Osteocyte (in vitro differentiated cells): ENCODE measurements at regions not wholly inside any gene's neighbourhood (a gene's known extent, or its start where the extent isn't known, plus 50 kb on each side); places are given as distances from the start of the nearest gene placed in this dataset.

Experiments used
- DNase-seq: peaks from one replicate; pipeline ENCODE4 v3.0.0; 2021; ENCODE audit warnings: mixed read lengths; ENCODE audit not compliant: unreplicated experiment; ENCODE audit errors: extremely low spot score
- H3K27ac Mint-ChIP-seq: one replicate; pipeline ENCODE4 v1.8.0; 2021; ENCODE audit warnings: mild to moderate bottlenecking, mixed read lengths; ENCODE audit not compliant: unreplicated experiment
- H3K27me3 Mint-ChIP-seq: one replicate; pipeline ENCODE4 v1.8.0; 2021; ENCODE audit warnings: mixed read lengths; ENCODE audit not compliant: unreplicated experiment
- H3K36me3 Mint-ChIP-seq: one replicate; pipeline ENCODE4 v1.8.0; 2021; ENCODE audit warnings: mixed read lengths; ENCODE audit not compliant: unreplicated experiment
- H3K4me1 Mint-ChIP-seq: one replicate; pipeline ENCODE4 v1.8.0; 2021; ENCODE audit warnings: mixed read lengths; ENCODE audit not compliant: unreplicated experiment
- H3K4me3 Mint-ChIP-seq: one replicate; pipeline ENCODE4 v1.8.0; 2021; ENCODE audit warnings: mild to moderate bottlenecking, moderate library complexity, mixed read lengths; ENCODE audit not compliant: unreplicated experiment
- H3K9me3 Mint-ChIP-seq: one replicate; pipeline ENCODE4 v1.8.0; 2021; ENCODE audit warnings: mixed read lengths; ENCODE audit not compliant: unreplicated experiment
- CTCF ChIP-seq: fragments of 200-600 bp; sonication (generic); IDR thresholded peaks from 2 replicates; pipeline ENCODE4 v1.5.0; 2021; ENCODE audit warnings: antibody characterized with exemption, mild to moderate bottlenecking, moderate library complexity

GRCh38 chr19:8893419-8893818, 61.2 kb downstream of the MBD3L1 start:
- no peak for DNase-seq
- H3K27ac Mint-ChIP-seq = no peak overlapping the region

DNA sequence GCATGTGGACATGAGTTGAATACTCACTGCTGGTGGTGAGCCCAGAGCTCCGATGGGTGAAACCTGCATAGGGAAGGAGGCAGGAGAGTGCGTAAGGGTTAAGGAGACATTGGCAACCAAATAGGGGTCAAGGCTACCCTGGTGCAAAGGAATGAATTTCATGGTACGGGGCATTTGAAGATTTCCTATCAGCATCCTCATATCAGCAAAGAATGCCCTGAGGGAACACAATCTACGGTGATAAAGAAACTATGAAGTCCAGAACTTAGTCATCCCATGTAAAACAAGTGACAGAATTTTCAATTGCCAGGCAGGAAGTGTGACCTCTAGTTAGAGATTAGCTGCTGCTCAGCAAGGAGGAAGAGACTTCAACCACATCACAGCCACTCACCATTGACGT, 64.9 kb downstream of the MBD3L1 start:
- H3K4me3 Mint-ChIP-seq = no peak overlapping the region
- H3K9me3 Mint-ChIP-seq = no peaks in the 10 kb centered on the region
- no peak for TF ChIP-seq CTCF
- DNase-seq = no peak
- no peaks in the 10 kb centered on the region for H3K4me1 Mint-ChIP-seq
- H3K27me3 Mint-ChIP-seq = no peaks in the 10 kb centered on the region
- H3K36me3 Mint-ChIP-seq = no peaks in the 10 kb centered on the region
- no peak overlapping the region for H3K27ac Mint-ChIP-seq

More at GRCh38 chr19:8893419-8893818, 61.2 kb downstream of the MBD3L1 start:
- no peak overlapping the region for H3K4me3 Mint-ChIP-seq
- TF ChIP-seq CTCF = no peak
- no peaks in the 10 kb centered on the region for H3K27me3 Mint-ChIP-seq
- no peaks in the 10 kb centered on the region for H3K9me3 Mint-ChIP-seq
- no peaks in the 10 kb centered on the region for H3K36me3 Mint-ChIP-seq
- no peaks in the 10 kb centered on the region for H3K4me1 Mint-ChIP-seq

DNA sequence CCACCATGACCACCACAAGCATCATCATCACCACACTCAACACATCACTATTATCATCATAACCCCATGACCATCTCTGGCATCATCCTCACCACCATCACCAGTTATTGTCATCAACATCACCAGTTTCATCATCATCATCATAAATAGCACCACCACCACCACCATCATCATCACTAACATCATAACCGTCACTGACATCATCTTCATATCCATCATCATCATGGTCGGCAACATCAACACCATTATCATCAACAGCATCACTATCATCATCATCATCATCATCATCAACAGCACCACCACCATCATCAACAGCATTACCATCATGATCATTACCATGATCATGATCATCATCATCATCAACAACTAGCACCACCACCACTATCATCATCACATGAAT, 67.2 kb downstream of the MBD3L1 start:
- H3K4me1 Mint-ChIP-seq = no peaks in the 10 kb centered on the region
- DNase-seq = no peak
- TF ChIP-seq CTCF = no peak

DNA sequence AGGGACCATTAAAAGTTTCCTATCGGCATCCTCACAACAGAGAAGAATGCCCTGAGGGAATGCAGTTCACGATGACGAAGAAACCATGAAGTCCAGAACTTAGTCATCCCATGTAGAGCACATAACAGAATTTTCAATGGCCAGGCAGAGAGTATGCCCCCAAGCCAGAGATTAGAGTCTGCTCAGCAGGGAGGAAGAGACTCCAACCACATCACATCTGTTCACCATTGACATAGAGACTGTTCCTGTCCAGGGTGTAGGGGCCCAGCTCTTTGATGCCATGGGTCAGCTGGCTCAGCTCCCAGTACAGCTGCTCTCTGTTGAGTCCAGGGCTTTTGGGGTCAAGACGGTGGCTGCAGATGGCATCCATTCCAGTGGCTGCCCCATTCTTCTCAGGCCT, 68.2 kb downstream of the MBD3L1 start:
- H3K27me3 Mint-ChIP-seq = no peaks in the 10 kb centered on the region
- no peaks in the 10 kb centered on the region for H3K4me1 Mint-ChIP-seq
- DNase-seq = no peak
- no peak overlapping the region for H3K4me3 Mint-ChIP-seq
- TF ChIP-seq CTCF = no peak
- no peaks in the 10 kb centered on the region for H3K36me3 Mint-ChIP-seq
- no peak overlapping the region for H3K27ac Mint-ChIP-seq
- H3K9me3 Mint-ChIP-seq = no peaks in the 10 kb centered on the region

More for the DNA sequence above, 67.2 kb downstream of the MBD3L1 start:
- H3K27me3 Mint-ChIP-seq = no peaks in the 10 kb centered on the region
- H3K27ac Mint-ChIP-seq = no peak overlapping the region
- no peaks in the 10 kb centered on the region for H3K36me3 Mint-ChIP-seq
- no peak overlapping the region for H3K4me3 Mint-ChIP-seq
- no peaks in the 10 kb centered on the region for H3K9me3 Mint-ChIP-seq

DNA sequence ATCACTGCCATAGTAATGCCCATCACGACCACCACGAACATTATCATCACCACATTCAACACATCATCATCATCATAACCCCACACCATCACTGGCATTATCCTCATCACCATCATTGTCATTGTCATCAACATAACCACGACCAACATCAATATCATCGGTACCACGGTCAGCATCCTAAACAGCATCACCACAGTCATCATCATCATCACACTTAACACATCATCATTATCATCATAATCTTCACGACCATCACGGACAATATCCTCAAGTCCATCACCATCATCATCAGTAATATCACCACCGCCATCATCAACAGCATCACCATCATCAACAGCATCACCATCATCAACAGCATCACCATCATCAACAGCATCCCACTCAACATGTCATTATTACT, 70.3 kb downstream of the MBD3L1 start:
- no peaks in the 10 kb centered on the region for H3K4me1 Mint-ChIP-seq
- H3K36me3 Mint-ChIP-seq = no peaks in the 10 kb centered on the region
- H3K27ac Mint-ChIP-seq = no peak overlapping the region

More for the DNA sequence above, 70.3 kb downstream of the MBD3L1 start:
- H3K9me3 Mint-ChIP-seq = no peaks in the 10 kb centered on the region
- TF ChIP-seq CTCF = no peak
- H3K27me3 Mint-ChIP-seq = no peaks in the 10 kb centered on the region
- H3K4me3 Mint-ChIP-seq = no peak overlapping the region
- no peak for DNase-seq
